ENCODE measurements at regions not wholly inside any gene's neighbourhood (a gene's known extent, or its start where the extent isn't known, plus 50 kb on each side); places are given as distances from the start of the nearest gene placed in this dataset.

GRCh38 chr1:162927421-162927820, 66.4 kb upstream of the CCDC190 start:
- TF ChIP-seq CTCF (IDR thresholded peaks at IDR 0.05) = no peak
- TF ChIP-seq POLR2A (IDR thresholded peaks at IDR 0.05) = no peak

Data from testis (tissue), 2 donors.